ENCODE measurements at regions not wholly inside any gene's neighbourhood (a gene's known extent, or its start where the extent isn't known, plus 50 kb on each side); places are given as distances from the start of the nearest gene placed in this dataset.

DNA sequence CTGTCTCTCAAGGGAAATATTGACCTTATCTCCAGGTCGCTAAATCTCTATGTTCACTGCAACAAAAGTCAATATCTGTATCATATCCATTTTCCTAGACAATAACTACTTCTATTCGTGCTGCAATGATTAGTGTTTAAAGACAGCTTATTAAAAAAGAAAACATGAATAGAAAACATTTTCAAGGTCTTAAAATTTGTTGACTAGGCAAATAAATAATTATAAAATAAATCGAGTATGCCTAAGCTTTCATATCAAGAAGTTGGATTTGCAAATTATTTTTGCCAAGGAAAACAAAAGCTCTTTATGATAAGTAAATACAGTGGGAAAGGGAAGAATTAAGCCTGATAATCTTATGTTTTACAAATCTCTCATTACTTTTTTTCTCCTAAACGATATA lies 428.5 kb downstream of the NUP35 start:
- TF ChIP-seq CEBPB (IDR thresholded peaks at IDR 0.05; ENCODE audit: low read depth) (no peak), SP1 (IDR thresholded peaks at IDR 0.05; ENCODE audit: low read depth) (no peak), SRF (IDR thresholded peaks at IDR 0.05; ENCODE audit: low read depth) (no peak), YY1 (IDR thresholded peaks at IDR 0.05; ENCODE audit: extremely low read depth, insufficient replicate concordance, low read depth, low read length) (no peak), CBX3 (IDR thresholded peaks at IDR 0.05; ENCODE audit: low read depth) (no peak), RAD21 (IDR thresholded peaks at IDR 0.05; ENCODE audit: low read depth) (no peak)
- TF ChIP-seq, protein P1, sequence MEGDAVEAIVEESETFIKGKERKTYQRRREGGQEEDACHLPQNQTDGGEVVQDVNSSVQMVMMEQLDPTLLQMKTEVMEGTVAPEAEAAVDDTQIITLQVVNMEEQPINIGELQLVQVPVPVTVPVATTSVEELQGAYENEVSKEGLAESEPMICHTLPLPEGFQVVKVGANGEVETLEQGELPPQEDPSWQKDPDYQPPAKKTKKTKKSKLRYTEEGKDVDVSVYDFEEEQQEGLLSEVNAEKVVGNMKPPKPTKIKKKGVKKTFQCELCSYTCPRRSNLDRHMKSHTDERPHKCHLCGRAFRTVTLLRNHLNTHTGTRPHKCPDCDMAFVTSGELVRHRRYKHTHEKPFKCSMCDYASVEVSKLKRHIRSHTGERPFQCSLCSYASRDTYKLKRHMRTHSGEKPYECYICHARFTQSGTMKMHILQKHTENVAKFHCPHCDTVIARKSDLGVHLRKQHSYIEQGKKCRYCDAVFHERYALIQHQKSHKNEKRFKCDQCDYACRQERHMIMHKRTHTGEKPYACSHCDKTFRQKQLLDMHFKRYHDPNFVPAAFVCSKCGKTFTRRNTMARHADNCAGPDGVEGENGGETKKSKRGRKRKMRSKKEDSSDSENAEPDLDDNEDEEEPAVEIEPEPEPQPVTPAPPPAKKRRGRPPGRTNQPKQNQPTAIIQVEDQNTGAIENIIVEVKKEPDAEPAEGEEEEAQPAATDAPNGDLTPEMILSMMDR (IDR thresholded peaks at IDR 0.05 in 2 of 3, conservative IDR thresholded peaks at IDR 0.05 in 1 of 3; ENCODE audit: borderline replicate concordance in 1 of 3, insufficient read depth in 1 of 3, low read depth in 2 of 3, low read length in 2 of 3): no peak
- H3K4me2 ChIP-seq (ENCODE audit: low read length): no peak overlapping the region
- H3K9me3 ChIP-seq (ENCODE audit: control insufficient read depth in 1 of 2, insufficient read depth in 1 of 2, low read depth in 1 of 2, low read length in 2 of 2): no peaks in the 10 kb centered on the region
- no peak overlapping the region for H2AFZ ChIP-seq (ENCODE audit: low read depth, low read length, poor library complexity, severe bottlenecking)
- H3K79me2 ChIP-seq (ENCODE audit: insufficient read depth, low read length): no peaks in the 10 kb centered on the region
- no peaks in the 10 kb centered on the region for H4K20me1 ChIP-seq (ENCODE audit: insufficient read depth)
- RAD21 ChIA-PET (ENCODE audit: low non-redundant PET in 1 of 2, low total read pairs in 2 of 2, uncharacterized antibody in 2 of 2, unreplicated experiment in 2 of 2): no interaction called here
- CTCF ChIA-PET: no interaction called here
- no peak for ATAC-seq
- no peak overlapping the region for H3K27ac ChIP-seq (ENCODE audit: low read depth, low read length)
- BruUV-seq (replicated peaks): no TSS peak
- POLR2A ChIA-PET: no interaction called here
- H3K4me3 ChIP-seq (replicated peaks in 1 of 2; ENCODE audit: low read depth in 1 of 2, low read length in 2 of 2): no peak overlapping the region
- H3K27me3 ChIP-seq (ENCODE audit: insufficient read depth, low read length): no peaks in the 10 kb centered on the region
- DNase-seq (ENCODE audit: low read depth, low spot score): no peak
- H3K9ac ChIP-seq (ENCODE audit: low read length): no peak overlapping the region
- no peaks in the 10 kb centered on the region for H3K36me3 ChIP-seq (ENCODE audit: control insufficient read depth in 1 of 2, insufficient read depth in 2 of 2, low read length in 2 of 2)
- intact Hi-C loops (cut with micrococcal nuclease): no loop called here
- no peaks in the 10 kb centered on the region for H3K4me1 ChIP-seq (ENCODE audit: control insufficient read depth in 1 of 2, insufficient read depth in 2 of 2, low read length in 2 of 2)
- H3K9me2 ChIP-seq (ENCODE audit: insufficient read depth): no peaks in the 10 kb centered on the region

- no peak for DNase-seq (ENCODE audit: low read depth, low spot score)
These were observed 440.5 kb downstream of the NUP35 start for GRCh38 chr2:183564726-183565125.

More at GRCh38 chr2:183564726-183565125, 440.5 kb downstream of the NUP35 start:
- BruUV-seq (replicated peaks): no TSS peak
- Histone ChIP-seq H3K9me3 (ENCODE audit: control insufficient read depth in 1 of 2, insufficient read depth in 1 of 2, low read depth in 1 of 2, low read length in 2 of 2) (no peaks in the 10 kb centered on the region), H3K4me1 (ENCODE audit: control insufficient read depth in 1 of 2, insufficient read depth in 2 of 2, low read length in 2 of 2) (no peaks in the 10 kb centered on the region), H2AFZ (ENCODE audit: low read depth, low read length, poor library complexity, severe bottlenecking) (no peak overlapping the region), H3K9me2 (ENCODE audit: insufficient read depth) (no peaks in the 10 kb centered on the region), H3K4me3 (replicated peaks in 1 of 2; ENCODE audit: low read depth in 1 of 2, low read length in 2 of 2) (no peak overlapping the region), H3K79me2 (ENCODE audit: insufficient read depth, low read length) (no peaks in the 10 kb centered on the region), H3K36me3 (ENCODE audit: control insufficient read depth in 1 of 2, insufficient read depth in 2 of 2, low read length in 2 of 2) (no peaks in the 10 kb centered on the region), H3K27me3 (ENCODE audit: insufficient read depth, low read length) (no peaks in the 10 kb centered on the region), H3K9ac (ENCODE audit: low read length) (no peak overlapping the region), H3K27ac (ENCODE audit: low read depth, low read length) (no peak overlapping the region), H3K4me2 (ENCODE audit: low read length) (no peak overlapping the region), H4K20me1 (ENCODE audit: insufficient read depth) (no peaks in the 10 kb centered on the region)
- POLR2A ChIA-PET: no interaction called here
- intact Hi-C loops (cut with micrococcal nuclease): no loop called here
- no peak for ATAC-seq
- CTCF ChIA-PET: no interaction called here
- TF ChIP-seq ZFX (IDR thresholded peaks at IDR 0.05): no peak
- no peak for TF ChIP-seq TCF7L2 (IDR thresholded peaks at IDR 0.05; ENCODE audit: borderline replicate concordance, extremely low read depth, insufficient read depth, insufficient read length)
- TF ChIP-seq, protein P2, sequence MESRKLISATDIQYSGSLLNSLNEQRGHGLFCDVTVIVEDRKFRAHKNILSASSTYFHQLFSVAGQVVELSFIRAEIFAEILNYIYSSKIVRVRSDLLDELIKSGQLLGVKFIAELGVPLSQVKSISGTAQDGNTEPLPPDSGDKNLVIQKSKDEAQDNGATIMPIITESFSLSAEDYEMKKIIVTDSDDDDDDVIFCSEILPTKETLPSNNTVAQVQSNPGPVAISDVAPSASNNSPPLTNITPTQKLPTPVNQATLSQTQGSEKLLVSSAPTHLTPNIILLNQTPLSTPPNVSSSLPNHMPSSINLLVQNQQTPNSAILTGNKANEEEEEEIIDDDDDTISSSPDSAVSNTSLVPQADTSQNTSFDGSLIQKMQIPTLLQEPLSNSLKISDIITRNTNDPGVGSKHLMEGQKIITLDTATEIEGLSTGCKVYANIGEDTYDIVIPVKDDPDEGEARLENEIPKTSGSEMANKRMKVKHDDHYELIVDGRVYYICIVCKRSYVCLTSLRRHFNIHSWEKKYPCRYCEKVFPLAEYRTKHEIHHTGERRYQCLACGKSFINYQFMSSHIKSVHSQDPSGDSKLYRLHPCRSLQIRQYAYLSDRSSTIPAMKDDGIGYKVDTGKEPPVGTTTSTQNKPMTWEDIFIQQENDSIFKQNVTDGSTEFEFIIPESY (IDR thresholded peaks at IDR 0.05; ENCODE audit: extremely low read depth, insufficient replicate concordance, low read length): no peak
- RAD21 ChIA-PET (ENCODE audit: low non-redundant PET in 1 of 2, low total read pairs in 2 of 2, uncharacterized antibody in 2 of 2, unreplicated experiment in 2 of 2): no interaction called here
